WTC11 (cell line): ENCODE measurements at regions not wholly inside any gene's neighbourhood (a gene's known extent, or its start where the extent isn't known, plus 50 kb on each side); places are given as distances from the start of the nearest gene placed in this dataset.

ENCODE experiments used
- ARID4B ChIP-seq: sonication (generic); formaldehyde crosslinking; IDR thresholded peaks from 2 replicates; pipeline ENCODE4 v1.8.0; 2023; ENCODE audit warnings: missing genetic modification reagents, mild to moderate bottlenecking, borderline replicate concordance
- CREM ChIP-seq: sonication (generic); formaldehyde crosslinking; IDR thresholded peaks from 2 replicates; pipeline ENCODE4 v1.8.1; 2022; ENCODE audit warnings: mild to moderate bottlenecking, missing genetic modification reagents, moderate library complexity
- CTCF ChIP-seq: fragments of 200-600 bp; IDR thresholded peaks from 2 replicates; pipeline ENCODE4 v1.8.0; 2022; ENCODE audit warnings: antibody characterized with exemption
- PRRX2 ChIP-seq: fragments of 250-450 bp; sonication (Bioruptor Pico); IDR thresholded peaks from 2 replicates; pipeline ENCODE4 v1.8.0; 2021; ENCODE audit warnings: mild to moderate bottlenecking
- TEAD4 ChIP-seq: sonication (generic); formaldehyde crosslinking; IDR thresholded peaks from 2 replicates; pipeline ENCODE4 v1.8.0; 2022; ENCODE audit warnings: mild to moderate bottlenecking, missing genetic modification reagents
- ZNF138 ChIP-seq: sonication (generic); formaldehyde crosslinking; conservative IDR thresholded peaks from 2 replicates; pipeline ENCODE4 v1.8.1; 2022; ENCODE audit warnings: mild to moderate bottlenecking, moderate library complexity, missing genetic modification reagents
- ZNF532 ChIP-seq: fragments of 250-450 bp; sonication (Bioruptor Pico); IDR thresholded peaks from 2 replicates; pipeline ENCODE4 v1.9.0; 2021; ENCODE audit warnings: mild to moderate bottlenecking, borderline replicate concordance
- TF ChIP-seq, protein P1 (sequence below): sonication (generic); formaldehyde crosslinking; IDR thresholded peaks from 2 replicates; pipeline ENCODE4 v1.8.1; 2023; ENCODE audit warnings: mild to moderate bottlenecking, missing genetic modification reagents, moderate library complexity
- TF ChIP-seq, protein P2 (sequence below): sonication (generic); formaldehyde crosslinking; IDR thresholded peaks from 2 replicates; pipeline ENCODE4 v1.8.0; 2023; ENCODE audit warnings: mild to moderate bottlenecking, missing genetic modification reagents
- TF ChIP-seq, protein P3 (sequence below): sonication (generic); formaldehyde crosslinking; IDR thresholded peaks from 2 replicates; pipeline ENCODE4 v1.8.0; 2022; ENCODE audit warnings: mild to moderate bottlenecking, missing genetic modification reagents
- TF ChIP-seq, protein P4 (sequence below): sonication (generic); formaldehyde crosslinking; IDR thresholded peaks from 2 replicates; pipeline ENCODE4 v1.8.0; 2023; ENCODE audit warnings: missing genetic modification reagents
- TF ChIP-seq, protein P5 (sequence below): fragments of 250-450 bp; sonication (Bioruptor Pico); IDR thresholded peaks from 2 replicates; pipeline ENCODE4 v2.1.2; 2022; ENCODE audit warnings: mild to moderate bottlenecking, moderate library complexity

DNA sequence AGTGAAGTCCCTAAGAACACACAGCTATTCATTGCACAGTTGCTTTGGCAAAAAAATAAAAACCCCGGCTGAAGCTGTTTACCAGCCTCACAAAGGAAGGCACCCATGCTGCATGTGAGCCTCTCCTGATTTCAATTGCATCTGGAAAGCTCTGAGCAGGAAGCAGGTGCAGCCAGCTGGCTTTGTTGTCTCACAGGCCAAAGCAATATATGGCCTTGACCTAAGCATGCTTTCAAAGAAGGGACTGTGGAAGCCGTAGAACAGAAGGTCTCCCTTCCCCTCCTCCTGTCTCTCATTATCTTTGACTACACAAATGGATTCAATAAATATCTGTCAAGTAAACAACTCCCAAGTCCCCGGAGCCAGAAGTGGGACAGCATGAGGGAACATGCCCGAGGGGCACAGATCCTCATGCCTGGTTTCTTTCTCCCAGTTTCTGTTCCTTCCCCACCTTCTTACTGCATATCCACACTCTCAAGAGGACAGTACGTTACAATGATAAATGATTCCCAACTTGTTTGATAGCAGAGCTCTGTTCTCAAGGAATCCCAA lies 57.2 kb upstream of the PCSK2 start:
- TF ChIP-seq, protein P1, sequence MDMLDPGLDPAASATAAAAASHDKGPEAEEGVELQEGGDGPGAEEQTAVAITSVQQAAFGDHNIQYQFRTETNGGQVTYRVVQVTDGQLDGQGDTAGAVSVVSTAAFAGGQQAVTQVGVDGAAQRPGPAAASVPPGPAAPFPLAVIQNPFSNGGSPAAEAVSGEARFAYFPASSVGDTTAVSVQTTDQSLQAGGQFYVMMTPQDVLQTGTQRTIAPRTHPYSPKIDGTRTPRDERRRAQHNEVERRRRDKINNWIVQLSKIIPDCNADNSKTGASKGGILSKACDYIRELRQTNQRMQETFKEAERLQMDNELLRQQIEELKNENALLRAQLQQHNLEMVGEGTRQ (CRISPR knock-in tag): no peak
- TF ChIP-seq ZNF532 (CRISPR knock-in tag) (no peak), CTCF (no peak), CREM (no peak), TEAD4 (no peak), ZNF138 (CRISPR knock-in tag) (no peak), ARID4B (no peak), PRRX2 (no peak)
- TF ChIP-seq, protein P2, sequence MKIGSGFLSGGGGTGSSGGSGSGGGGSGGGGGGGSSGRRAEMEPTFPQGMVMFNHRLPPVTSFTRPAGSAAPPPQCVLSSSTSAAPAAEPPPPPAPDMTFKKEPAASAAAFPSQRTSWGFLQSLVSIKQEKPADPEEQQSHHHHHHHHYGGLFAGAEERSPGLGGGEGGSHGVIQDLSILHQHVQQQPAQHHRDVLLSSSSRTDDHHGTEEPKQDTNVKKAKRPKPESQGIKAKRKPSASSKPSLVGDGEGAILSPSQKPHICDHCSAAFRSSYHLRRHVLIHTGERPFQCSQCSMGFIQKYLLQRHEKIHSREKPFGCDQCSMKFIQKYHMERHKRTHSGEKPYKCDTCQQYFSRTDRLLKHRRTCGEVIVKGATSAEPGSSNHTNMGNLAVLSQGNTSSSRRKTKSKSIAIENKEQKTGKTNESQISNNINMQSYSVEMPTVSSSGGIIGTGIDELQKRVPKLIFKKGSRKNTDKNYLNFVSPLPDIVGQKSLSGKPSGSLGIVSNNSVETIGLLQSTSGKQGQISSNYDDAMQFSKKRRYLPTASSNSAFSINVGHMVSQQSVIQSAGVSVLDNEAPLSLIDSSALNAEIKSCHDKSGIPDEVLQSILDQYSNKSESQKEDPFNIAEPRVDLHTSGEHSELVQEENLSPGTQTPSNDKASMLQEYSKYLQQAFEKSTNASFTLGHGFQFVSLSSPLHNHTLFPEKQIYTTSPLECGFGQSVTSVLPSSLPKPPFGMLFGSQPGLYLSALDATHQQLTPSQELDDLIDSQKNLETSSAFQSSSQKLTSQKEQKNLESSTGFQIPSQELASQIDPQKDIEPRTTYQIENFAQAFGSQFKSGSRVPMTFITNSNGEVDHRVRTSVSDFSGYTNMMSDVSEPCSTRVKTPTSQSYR (CRISPR knock-in tag): no peak
- TF ChIP-seq, protein P3, sequence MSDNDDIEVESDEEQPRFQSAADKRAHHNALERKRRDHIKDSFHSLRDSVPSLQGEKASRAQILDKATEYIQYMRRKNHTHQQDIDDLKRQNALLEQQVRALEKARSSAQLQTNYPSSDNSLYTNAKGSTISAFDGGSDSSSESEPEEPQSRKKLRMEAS (CRISPR knock-in tag): no peak
- TF ChIP-seq, protein P4, sequence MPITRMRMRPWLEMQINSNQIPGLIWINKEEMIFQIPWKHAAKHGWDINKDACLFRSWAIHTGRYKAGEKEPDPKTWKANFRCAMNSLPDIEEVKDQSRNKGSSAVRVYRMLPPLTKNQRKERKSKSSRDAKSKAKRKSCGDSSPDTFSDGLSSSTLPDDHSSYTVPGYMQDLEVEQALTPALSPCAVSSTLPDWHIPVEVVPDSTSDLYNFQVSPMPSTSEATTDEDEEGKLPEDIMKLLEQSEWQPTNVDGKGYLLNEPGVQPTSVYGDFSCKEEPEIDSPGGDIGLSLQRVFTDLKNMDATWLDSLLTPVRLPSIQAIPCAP (CRISPR knock-in tag): no peak
- TF ChIP-seq, protein P5, sequence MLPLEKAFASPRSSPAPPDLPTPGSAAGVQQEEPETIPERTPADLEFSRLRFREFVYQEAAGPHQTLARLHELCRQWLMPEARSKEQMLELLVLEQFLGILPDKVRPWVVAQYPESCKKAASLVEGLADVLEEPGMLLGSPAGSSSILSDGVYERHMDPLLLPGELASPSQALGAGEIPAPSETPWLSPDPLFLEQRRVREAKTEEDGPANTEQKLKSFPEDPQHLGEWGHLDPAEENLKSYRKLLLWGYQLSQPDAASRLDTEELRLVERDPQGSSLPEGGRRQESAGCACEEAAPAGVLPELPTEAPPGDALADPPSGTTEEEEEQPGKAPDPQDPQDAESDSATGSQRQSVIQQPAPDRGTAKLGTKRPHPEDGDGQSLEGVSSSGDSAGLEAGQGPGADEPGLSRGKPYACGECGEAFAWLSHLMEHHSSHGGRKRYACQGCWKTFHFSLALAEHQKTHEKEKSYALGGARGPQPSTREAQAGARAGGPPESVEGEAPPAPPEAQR (CRISPR knock-in tag): no peak
